Thyroid gland (tissue), 4 donors: ENCODE measurements at regions not wholly inside any gene's neighbourhood (a gene's known extent, or its start where the extent isn't known, plus 50 kb on each side); places are given as distances from the start of the nearest gene placed in this dataset.

Experiments used
- POLR2A ChIP-seq, 2 donors: fragments of 450-650 bp; IDR thresholded peaks; one replicate each; pipeline ENCODE4 v1.6.1; 2017; ENCODE audit warnings: antibody characterized with exemption in 2 of 2, mild to moderate bottlenecking in 2 of 2, moderate library complexity in 1 of 2
- TF ChIP-seq, protein P1 (sequence below), 6 experiments: fragments of 200-600 bp in 3 of 6; fragments of 450-650 bp in 3 of 6; sonication (generic) in 3 of 6; IDR thresholded peaks; one replicate each; pipeline ENCODE4 v1.5.1; 2016 to 2019; ENCODE audit warnings: antibody characterized with exemption in 6 of 6, mild to moderate bottlenecking in 2 of 6, inconsistent platforms in 1 of 6, moderate library complexity in 1 of 6

DNA sequence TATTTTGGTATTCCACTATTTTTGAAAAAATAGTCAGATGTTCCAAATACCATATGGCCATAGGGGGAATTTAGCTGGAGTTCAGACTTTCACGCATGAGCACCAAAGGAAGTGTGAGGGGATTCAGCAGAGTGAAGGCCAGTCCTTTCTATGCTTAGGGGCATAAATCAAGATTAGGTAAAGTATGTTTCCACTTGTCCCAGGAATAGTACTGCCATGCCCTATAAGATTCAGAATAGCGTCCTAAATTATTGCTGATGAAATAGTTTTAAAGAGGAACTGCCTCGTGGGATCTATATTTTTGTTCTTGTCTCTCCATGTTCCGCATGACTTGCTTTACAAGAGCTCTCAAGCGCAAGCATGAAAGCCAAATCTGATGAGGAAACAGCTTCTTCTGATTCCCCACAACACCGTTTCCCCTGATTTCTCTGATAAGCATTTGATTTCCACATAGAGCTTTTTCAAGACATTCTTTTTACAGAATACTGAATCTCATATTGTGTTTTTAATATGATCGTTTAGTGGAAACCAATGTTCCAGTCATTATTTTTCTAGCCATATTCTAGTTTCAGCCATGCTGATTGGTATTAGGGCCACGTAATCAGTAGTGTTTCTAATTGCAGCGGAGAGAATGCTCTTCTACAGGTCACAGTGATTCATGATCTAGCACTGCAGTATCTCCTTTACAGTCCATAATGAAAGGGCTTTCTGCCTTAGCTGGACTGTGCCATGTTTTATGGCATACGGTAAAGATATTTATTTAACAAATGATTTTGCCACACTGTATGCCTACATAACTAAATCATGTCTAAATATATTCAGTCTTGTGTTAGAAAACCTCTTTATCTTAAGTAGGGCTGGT is 492.3 kb downstream of the CENPC start:
- TF ChIP-seq, protein P1, sequence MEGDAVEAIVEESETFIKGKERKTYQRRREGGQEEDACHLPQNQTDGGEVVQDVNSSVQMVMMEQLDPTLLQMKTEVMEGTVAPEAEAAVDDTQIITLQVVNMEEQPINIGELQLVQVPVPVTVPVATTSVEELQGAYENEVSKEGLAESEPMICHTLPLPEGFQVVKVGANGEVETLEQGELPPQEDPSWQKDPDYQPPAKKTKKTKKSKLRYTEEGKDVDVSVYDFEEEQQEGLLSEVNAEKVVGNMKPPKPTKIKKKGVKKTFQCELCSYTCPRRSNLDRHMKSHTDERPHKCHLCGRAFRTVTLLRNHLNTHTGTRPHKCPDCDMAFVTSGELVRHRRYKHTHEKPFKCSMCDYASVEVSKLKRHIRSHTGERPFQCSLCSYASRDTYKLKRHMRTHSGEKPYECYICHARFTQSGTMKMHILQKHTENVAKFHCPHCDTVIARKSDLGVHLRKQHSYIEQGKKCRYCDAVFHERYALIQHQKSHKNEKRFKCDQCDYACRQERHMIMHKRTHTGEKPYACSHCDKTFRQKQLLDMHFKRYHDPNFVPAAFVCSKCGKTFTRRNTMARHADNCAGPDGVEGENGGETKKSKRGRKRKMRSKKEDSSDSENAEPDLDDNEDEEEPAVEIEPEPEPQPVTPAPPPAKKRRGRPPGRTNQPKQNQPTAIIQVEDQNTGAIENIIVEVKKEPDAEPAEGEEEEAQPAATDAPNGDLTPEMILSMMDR (IDR thresholded peaks at IDR 0.05): no peak
- TF ChIP-seq POLR2A (IDR thresholded peaks at IDR 0.05): no peak
